Calu3 (cell line): ENCODE measurements at regions not wholly inside any gene's neighbourhood (a gene's known extent, or its start where the extent isn't known, plus 50 kb on each side); places are given as distances from the start of the nearest gene placed in this dataset.

Source experiments
- BruUV-seq: library from RNA; stranded (reverse); fragments of 400-500 nt; replicated peaks from 2 replicates; lab custom pipeline; 2021; lab: Mats Ljungman, UMichigan
- CTCF ChIA-PET: fragments of 300-600 bp; sonication (Branson Sonifier 250); formaldehyde crosslinking; loops from one replicate; lab custom pipeline; 2022; ENCODE audit warnings: antibody characterized with exemption; lab: Charles Lee
- DNase-seq: peaks from one replicate; pipeline ENCODE4 v3.0.0; 2022
- H3K27ac Mint-ChIP-seq: one replicate; pipeline ENCODE4 v1.8.0; 2022; ENCODE audit warnings: mixed read lengths; ENCODE audit not compliant: unreplicated experiment
- H3K27me3 Mint-ChIP-seq: one replicate; pipeline ENCODE4 v1.8.0; 2022; ENCODE audit warnings: mixed read lengths; ENCODE audit not compliant: unreplicated experiment
- H3K36me3 Mint-ChIP-seq: one replicate; pipeline ENCODE4 v1.8.0; 2022; ENCODE audit warnings: mild to moderate bottlenecking, moderate library complexity, mixed read lengths; ENCODE audit not compliant: insufficient read depth, unreplicated experiment
- H3K4me1 Mint-ChIP-seq: one replicate; pipeline ENCODE4 v1.8.0; 2022; ENCODE audit warnings: mild to moderate bottlenecking, low read depth, mixed read lengths; ENCODE audit not compliant: unreplicated experiment
- H3K4me3 Mint-ChIP-seq: one replicate; pipeline ENCODE4 v1.8.0; 2022; ENCODE audit warnings: mild to moderate bottlenecking, low read depth, moderate library complexity, mixed read lengths; ENCODE audit not compliant: unreplicated experiment
- H3K9me3 Mint-ChIP-seq: one replicate; pipeline ENCODE4 v1.8.0; 2022; ENCODE audit warnings: low read depth, mixed read lengths; ENCODE audit not compliant: unreplicated experiment
- intact Hi-C: fragments of 100-400 bp; cut with micrococcal nuclease; formaldehyde crosslinking; loops from one replicate; pipeline ENCODE4 v1.10.0; 2022; ENCODE audit not compliant: unreplicated experiment
- TF ChIP-seq, protein P1 (sequence below): fragments of 200-600 bp; IDR thresholded peaks from one replicate; pipeline ENCODE4 v1.8.0; 2022; ENCODE audit warnings: antibody characterized with exemption; ENCODE audit not compliant: unreplicated experiment

- Mint-ChIP-seq H3K9me3 (no peaks in the 10 kb centered on the region), H3K27me3 (no peaks in the 10 kb centered on the region), H3K36me3 (no peaks in the 10 kb centered on the region), H3K4me1 (no peaks in the 10 kb centered on the region), H3K27ac (no peak overlapping the region), H3K4me3 (no peak overlapping the region)
- DNase-seq: no peak
- no TSS peak for BruUV-seq
- CTCF ChIA-PET: no interaction called here
- intact Hi-C loops: no loop called here
- TF ChIP-seq, protein P1, sequence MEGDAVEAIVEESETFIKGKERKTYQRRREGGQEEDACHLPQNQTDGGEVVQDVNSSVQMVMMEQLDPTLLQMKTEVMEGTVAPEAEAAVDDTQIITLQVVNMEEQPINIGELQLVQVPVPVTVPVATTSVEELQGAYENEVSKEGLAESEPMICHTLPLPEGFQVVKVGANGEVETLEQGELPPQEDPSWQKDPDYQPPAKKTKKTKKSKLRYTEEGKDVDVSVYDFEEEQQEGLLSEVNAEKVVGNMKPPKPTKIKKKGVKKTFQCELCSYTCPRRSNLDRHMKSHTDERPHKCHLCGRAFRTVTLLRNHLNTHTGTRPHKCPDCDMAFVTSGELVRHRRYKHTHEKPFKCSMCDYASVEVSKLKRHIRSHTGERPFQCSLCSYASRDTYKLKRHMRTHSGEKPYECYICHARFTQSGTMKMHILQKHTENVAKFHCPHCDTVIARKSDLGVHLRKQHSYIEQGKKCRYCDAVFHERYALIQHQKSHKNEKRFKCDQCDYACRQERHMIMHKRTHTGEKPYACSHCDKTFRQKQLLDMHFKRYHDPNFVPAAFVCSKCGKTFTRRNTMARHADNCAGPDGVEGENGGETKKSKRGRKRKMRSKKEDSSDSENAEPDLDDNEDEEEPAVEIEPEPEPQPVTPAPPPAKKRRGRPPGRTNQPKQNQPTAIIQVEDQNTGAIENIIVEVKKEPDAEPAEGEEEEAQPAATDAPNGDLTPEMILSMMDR: no peak
Measured at GRCh38 chr4:85107553-85107952, 141.1 kb upstream of the WDFY3 start.

- Mint-ChIP-seq H3K9me3 (peaks cover 4% of the 10 kb centered on the region), H3K4me1 (no peaks in the 10 kb centered on the region), H3K27ac (no peak overlapping the region), H3K36me3 (no peaks in the 10 kb centered on the region), H3K27me3 (no peaks in the 10 kb centered on the region), H3K4me3 (no peak overlapping the region)
- intact Hi-C loops: no loop called here
- DNase-seq: no peak
- TF ChIP-seq, protein P1: no peak
- no TSS peak for BruUV-seq
- CTCF ChIA-PET: no interaction called here
Measured at GRCh38 chr4:85113706-85114105, 147.2 kb upstream of the WDFY3 start.

GRCh38 chr4:85114526-85114925 lies 148.0 kb upstream of the WDFY3 start:
- BruUV-seq: no TSS peak
- Mint-ChIP-seq H3K27ac (no peak overlapping the region), H3K36me3 (no peaks in the 10 kb centered on the region), H3K9me3 (peaks cover 4% of the 10 kb centered on the region), H3K27me3 (no peaks in the 10 kb centered on the region), H3K4me3 (no peak overlapping the region), H3K4me1 (no peaks in the 10 kb centered on the region)
- intact Hi-C loops: no loop called here
- no peak for DNase-seq
- CTCF ChIA-PET: no interaction called here
- TF ChIP-seq, protein P1: no peak

- H3K9me3 Mint-ChIP-seq: peaks cover 4% of the 10 kb centered on the region
- TF ChIP-seq, protein P1: no peak
- CTCF ChIA-PET: no interaction called here
- H3K4me3 Mint-ChIP-seq: no peak overlapping the region
- H3K27me3 Mint-ChIP-seq: no peaks in the 10 kb centered on the region
- no peaks in the 10 kb centered on the region for H3K4me1 Mint-ChIP-seq
- no peak overlapping the region for H3K27ac Mint-ChIP-seq
- no TSS peak for BruUV-seq
- DNase-seq: no peak
- intact Hi-C loops: no loop called here
- H3K36me3 Mint-ChIP-seq: no peaks in the 10 kb centered on the region
Measured at GRCh38 chr4:85116008-85116407, 149.5 kb upstream of the WDFY3 start.

DNA sequence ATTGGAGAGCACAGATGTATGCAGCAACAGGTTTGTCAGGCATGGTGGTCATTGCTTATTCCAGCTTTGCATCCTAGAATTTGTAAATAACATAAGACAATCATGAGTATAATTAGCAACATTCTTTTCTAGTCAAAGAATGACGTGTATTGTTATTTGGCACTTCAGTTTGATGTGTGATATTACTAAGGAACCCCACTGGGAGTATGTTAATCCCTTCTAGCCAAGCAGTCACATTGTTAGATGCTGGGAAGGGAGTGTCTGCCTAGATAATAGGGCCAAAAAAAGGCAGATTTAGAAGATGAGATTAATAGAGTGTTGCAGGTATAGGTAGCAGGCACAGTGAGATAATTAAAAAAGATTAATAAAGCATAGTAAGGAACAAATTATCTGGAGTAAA lies 159.2 kb upstream of the WDFY3 start:
- no peaks in the 10 kb centered on the region for H3K27me3 Mint-ChIP-seq

More for the DNA sequence above, 159.2 kb upstream of the WDFY3 start:
- no peak for DNase-seq
- BruUV-seq: no TSS peak
- CTCF ChIA-PET: no interaction called here
- Mint-ChIP-seq H3K9me3 (no peaks in the 10 kb centered on the region), H3K36me3 (no peaks in the 10 kb centered on the region), H3K4me1 (no peaks in the 10 kb centered on the region), H3K4me3 (no peak overlapping the region), H3K27ac (no peak overlapping the region)
- intact Hi-C loops: no loop called here
- TF ChIP-seq, protein P1: no peak
